NB4 (cell line): ENCODE measurements at regions not wholly inside any gene's neighbourhood (a gene's known extent, or its start where the extent isn't known, plus 50 kb on each side); places are given as distances from the start of the nearest gene placed in this dataset.

Experiments used
- TF ChIP-seq, protein P1 (sequence below): IDR thresholded peaks from one replicate; pipeline ENCODE4 v1.5.1; 2012; ENCODE audit warnings: low read depth, low read length
- TF ChIP-seq, protein P2 (sequence below): IDR thresholded peaks from 2 replicates; pipeline ENCODE4 v1.6.1; 2011; ENCODE audit warnings: low read depth, low read length

DNA sequence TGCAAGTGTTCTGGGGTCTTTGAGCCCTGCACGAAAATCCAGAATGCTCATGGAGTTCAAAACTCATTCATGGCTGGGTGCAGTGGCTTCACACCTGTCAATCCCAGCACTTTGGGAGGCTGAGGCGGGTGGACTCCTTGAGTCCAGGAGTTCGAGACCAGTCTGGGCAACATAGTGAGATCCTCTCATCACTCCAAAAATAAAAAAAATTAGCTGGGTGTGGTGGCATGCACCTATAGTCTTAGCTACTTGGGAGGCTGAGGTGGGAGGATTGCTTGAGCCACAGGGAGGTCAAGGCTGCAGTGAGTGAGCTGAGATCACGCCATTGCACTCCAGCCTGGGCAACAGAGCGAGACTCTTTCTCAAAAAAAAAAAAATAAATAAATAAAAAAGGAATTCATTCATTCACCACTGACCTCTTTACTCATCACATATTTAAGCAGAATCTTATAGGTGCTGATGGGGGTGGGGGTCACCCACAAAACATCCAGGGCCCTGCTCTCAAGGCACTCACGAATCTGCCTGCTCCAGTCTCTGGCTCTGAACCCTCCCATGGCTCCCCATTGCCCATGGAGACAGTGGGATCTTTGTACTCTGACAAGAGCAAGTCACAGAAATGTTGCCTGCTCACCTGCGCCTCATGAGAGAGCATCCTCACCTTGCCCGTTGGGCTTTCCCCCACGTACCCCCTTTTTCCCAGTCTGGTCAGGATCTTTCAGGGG lies 76.7 kb upstream of the IER5L start:
- TF ChIP-seq, protein P1, sequence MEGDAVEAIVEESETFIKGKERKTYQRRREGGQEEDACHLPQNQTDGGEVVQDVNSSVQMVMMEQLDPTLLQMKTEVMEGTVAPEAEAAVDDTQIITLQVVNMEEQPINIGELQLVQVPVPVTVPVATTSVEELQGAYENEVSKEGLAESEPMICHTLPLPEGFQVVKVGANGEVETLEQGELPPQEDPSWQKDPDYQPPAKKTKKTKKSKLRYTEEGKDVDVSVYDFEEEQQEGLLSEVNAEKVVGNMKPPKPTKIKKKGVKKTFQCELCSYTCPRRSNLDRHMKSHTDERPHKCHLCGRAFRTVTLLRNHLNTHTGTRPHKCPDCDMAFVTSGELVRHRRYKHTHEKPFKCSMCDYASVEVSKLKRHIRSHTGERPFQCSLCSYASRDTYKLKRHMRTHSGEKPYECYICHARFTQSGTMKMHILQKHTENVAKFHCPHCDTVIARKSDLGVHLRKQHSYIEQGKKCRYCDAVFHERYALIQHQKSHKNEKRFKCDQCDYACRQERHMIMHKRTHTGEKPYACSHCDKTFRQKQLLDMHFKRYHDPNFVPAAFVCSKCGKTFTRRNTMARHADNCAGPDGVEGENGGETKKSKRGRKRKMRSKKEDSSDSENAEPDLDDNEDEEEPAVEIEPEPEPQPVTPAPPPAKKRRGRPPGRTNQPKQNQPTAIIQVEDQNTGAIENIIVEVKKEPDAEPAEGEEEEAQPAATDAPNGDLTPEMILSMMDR = no peak
- TF ChIP-seq, protein P2, sequence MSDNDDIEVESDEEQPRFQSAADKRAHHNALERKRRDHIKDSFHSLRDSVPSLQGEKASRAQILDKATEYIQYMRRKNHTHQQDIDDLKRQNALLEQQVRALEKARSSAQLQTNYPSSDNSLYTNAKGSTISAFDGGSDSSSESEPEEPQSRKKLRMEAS = no peak
